ENCODE measurements at regions not wholly inside any gene's neighbourhood (a gene's known extent, or its start where the extent isn't known, plus 50 kb on each side); places are given as distances from the start of the nearest gene placed in this dataset.

DNA sequence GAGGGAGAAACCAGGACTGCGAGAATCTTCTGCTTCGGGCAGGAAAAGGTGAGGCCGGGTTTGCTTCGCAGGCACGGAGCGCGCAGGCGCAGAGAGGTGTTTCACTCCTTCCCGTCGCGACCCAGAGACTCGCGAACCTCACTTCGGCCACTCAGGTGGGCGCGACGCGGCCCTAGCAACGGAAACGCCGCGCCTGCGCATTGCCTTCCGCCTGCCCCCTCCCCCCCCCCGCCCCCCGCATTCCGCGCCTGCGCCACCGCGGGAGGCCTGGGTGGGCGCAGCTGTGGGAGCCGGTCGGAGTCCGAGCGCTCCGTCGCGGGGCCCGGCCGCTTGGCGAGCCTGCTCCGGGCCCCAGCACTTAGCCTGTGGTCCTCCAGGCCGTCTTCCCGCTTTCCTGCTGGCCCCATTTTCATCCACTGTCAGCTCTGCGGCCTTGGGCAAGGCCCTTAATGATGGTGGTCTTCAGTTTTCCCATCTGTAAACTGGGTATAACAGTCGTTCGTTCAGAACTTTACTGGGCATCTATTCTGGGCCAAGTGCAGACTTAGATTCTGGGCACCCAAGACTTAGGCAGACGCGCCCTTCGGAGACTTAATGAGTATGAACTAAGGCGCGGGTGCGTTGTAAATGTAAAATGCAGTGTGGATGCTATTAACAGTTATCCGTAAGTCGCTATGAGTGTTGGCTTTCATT is 62.1 kb upstream of the ACKR3 start:
- H3K9me3 ChIP-seq = no peaks in the 10 kb centered on the region
- ATAC-seq = peak in 3 of 4 donors; percentile 44 to 78 (median 69)
- H3K27me3 ChIP-seq = peaks cover 0 to 18% (median 6%) of the 10 kb centered on the region in 9 donors
- peaks cover 0 to 7% (median 0%) of the 10 kb centered on the region in 12 donors for H3K4me1 ChIP-seq
- H3K36me3 ChIP-seq = no peaks in the 10 kb centered on the region
- intact Hi-C loops (cut with DNase I) = loop anchor here in 2 of 10 donors (5.0 to 10.0 kb wide), 2 partner anchors 153 to 555 kb away; no protein-coding TSS in a partner anchor
- TF ChIP-seq CTCF (IDR thresholded peaks at IDR 0.05) (no peak), POLR2A (IDR thresholded peaks at IDR 0.05) (no peak)
- H3K27ac ChIP-seq = no peak overlapping the region
- peak overlapping the region in 11 of 12 donors; percentile 10 to 56 (median 45) for H3K4me3 ChIP-seq
- 19 to 47% (median 30%) methylated on average over 22 to 56 of the region's 56 CpGs for WGBS, 4 donors
- peak in 3 of 5 donors; percentile 33 to 57 (median 42) for DNase-seq

- WGBS, 4 donors = 74 to 81% (median 76%) methylated on average over 5 of the region's 5 CpGs
- ATAC-seq (no peak), DNase-seq (no peak)
- Histone ChIP-seq H3K9me3 (no peaks in the 10 kb centered on the region), H3K36me3 (no peaks in the 10 kb centered on the region), H3K4me1 (peaks cover 0 to 14% (median 2%) of the 10 kb centered on the region in 12 donors), H3K4me3 (no peak overlapping the region), H3K27me3 (peaks cover 0 to 18% (median 6%) of the 10 kb centered on the region in 9 donors), H3K27ac (no peak overlapping the region)
- intact Hi-C loops (cut with DNase I) = loop anchor here in 2 of 10 donors (5.0 to 10.0 kb wide), 2 partner anchors 154 to 554 kb away; no protein-coding TSS in a partner anchor
- no peak for TF ChIP-seq CTCF (IDR thresholded peaks at IDR 0.05)
Measured at GRCh38 chr2:236508466-236508865, 61.2 kb upstream of the ACKR3 start.

GRCh38 chr2:236510034-236510433 is 59.6 kb upstream of the ACKR3 start:
- WGBS, 4 donors = 82 to 93% (median 91%) methylated on average over 2 of the region's 2 CpGs
- intact Hi-C loops (cut with DNase I) = loop anchor here (5.0 to 10.0 kb wide), 9 partner anchors 52 to 555 kb away; partner anchors contain the start of gene ACKR3 (in 5 of the 10)
- no peak for TF ChIP-seq POLR2A (IDR thresholded peaks at IDR 0.05)
- TF ChIP-seq CTCF (IDR thresholded peaks at IDR 0.05) = no peak
- Histone ChIP-seq H3K36me3 (no peaks in the 10 kb centered on the region), H3K4me3 (no peak overlapping the region), H3K27me3 (peaks cover 0 to 18% (median 6%) of the 10 kb centered on the region in 9 donors), H3K27ac (no peak overlapping the region), H3K4me1 (peaks cover 0 to 14% (median 2%) of the 10 kb centered on the region in 12 donors), H3K9me3 (no peaks in the 10 kb centered on the region)
- ATAC-seq (no peak), DNase-seq (no peak)

GRCh38 chr2:236511266-236511665 is 58.4 kb upstream of the ACKR3 start:
- Histone ChIP-seq H3K4me3 (no peak overlapping the region), H3K36me3 (no peaks in the 10 kb centered on the region), H3K27me3 (peaks cover 0 to 18% (median 6%) of the 10 kb centered on the region in 9 donors), H3K27ac (no peak overlapping the region), H3K4me1 (peaks cover 0 to 14% (median 2%) of the 10 kb centered on the region in 12 donors), H3K9me3 (no peaks in the 10 kb centered on the region)
- ATAC-seq (no peak), DNase-seq (no peak)
- WGBS, 4 donors = 84 to 92% (median 87%) methylated on average over 5 of the region's 5 CpGs
- no peak for TF ChIP-seq POLR2A (IDR thresholded peaks at IDR 0.05)
- TF ChIP-seq CTCF (IDR thresholded peaks at IDR 0.05) = no peak
- intact Hi-C loops (cut with DNase I) = loop anchor here (5.0 to 10.0 kb wide), 9 partner anchors 51 to 554 kb away; partner anchors contain the start of gene ACKR3 (in 5 of the 10)
